Neuronal stem cell (in vitro differentiated cells): ENCODE measurements at regions not wholly inside any gene's neighbourhood (a gene's known extent, or its start where the extent isn't known, plus 50 kb on each side); places are given as distances from the start of the nearest gene placed in this dataset.

Experiments
- DNase-seq: peaks from one replicate; pipeline ENCODE4 v3.0.0-alpha.2; 2013; ENCODE audit warnings: low spot score
- H2AFZ ChIP-seq: one replicate; pipeline ENCODE4 v1.6.1; 2013; ENCODE audit warnings: mild to moderate bottlenecking, low read length, inconsistent platforms
- H2AK5ac ChIP-seq: 2 replicates; pipeline ENCODE4 v1.6.1; 2013; ENCODE audit warnings: low read depth, mild to moderate bottlenecking, inconsistent platforms, low read length, moderate library complexity, mixed read lengths
- H2BK120ac ChIP-seq: 2 replicates; pipeline ENCODE4 v1.6.1; 2013; ENCODE audit warnings: low read depth, mild to moderate bottlenecking, inconsistent platforms, low read length, moderate library complexity, mixed read lengths
- H2BK12ac ChIP-seq: one replicate; pipeline ENCODE4 v1.6.1; 2013; ENCODE audit warnings: low read length, inconsistent platforms
- H2BK15ac ChIP-seq: 2 replicates; pipeline ENCODE4 v1.6.1; 2013; ENCODE audit warnings: mild to moderate bottlenecking, low read length, inconsistent platforms, mixed read lengths
- H2BK5ac ChIP-seq: one replicate; pipeline ENCODE4 v1.6.1; 2013; ENCODE audit warnings: inconsistent platforms, mild to moderate bottlenecking, low read length, moderate library complexity
- H3K14ac ChIP-seq: one replicate; pipeline ENCODE4 v1.6.1; 2013; ENCODE audit warnings: low read length, inconsistent platforms
- H3K18ac ChIP-seq: 2 replicates; pipeline ENCODE4 v1.6.1; 2013; ENCODE audit warnings: low read length, inconsistent platforms
- H3K23ac ChIP-seq: 2 replicates; pipeline ENCODE4 v1.6.1; 2013; ENCODE audit warnings: low read depth, mild to moderate bottlenecking, mixed read lengths, low read length, inconsistent platforms; ENCODE audit not compliant: poor library complexity
- H3K27ac ChIP-seq: replicated peaks from 3 replicates; pipeline ENCODE4 v1.5.1; 2013; ENCODE audit warnings: low read length, inconsistent platforms
- H3K27me3 ChIP-seq, 3 experiments: 2 replicates each; pipeline ENCODE4 v1.6.1; 2013; ENCODE audit warnings: low read length in 3 of 3, mild to moderate bottlenecking in 2 of 3, inconsistent platforms in 1 of 3, low read depth in 1 of 3, mixed read lengths in 1 of 3, moderate library complexity in 1 of 3; ENCODE audit not compliant: control insufficient read depth in 3 of 3, insufficient read depth in 3 of 3
- H3K36me3 ChIP-seq, 2 donors: replicated peaks in 1 of 2; 2 replicates each; pipeline ENCODE4 v1.6.1; 2013; ENCODE audit warnings: low read length in 2 of 2; ENCODE audit not compliant: control insufficient read depth in 2 of 2, insufficient read depth in 2 of 2
- H3K4ac ChIP-seq: 2 replicates; pipeline ENCODE4 v1.6.1; 2013; ENCODE audit warnings: inconsistent platforms, mild to moderate bottlenecking, low read length, moderate library complexity
- H3K4me1 ChIP-seq, 2 donors: 1 replicate in 1 of 2; 2 replicates in 1 of 2; pipeline ENCODE4 v1.6.1; 2013; ENCODE audit warnings: low read length in 2 of 2, low read depth in 1 of 2; ENCODE audit not compliant: control insufficient read depth in 2 of 2, insufficient read depth in 1 of 2
- H3K4me2 ChIP-seq: one replicate; pipeline ENCODE4 v1.6.1; 2013; ENCODE audit warnings: mild to moderate bottlenecking, low read length, inconsistent platforms; ENCODE audit not compliant: insufficient read depth, poor library complexity, severe bottlenecking
- H3K4me3 ChIP-seq, 2 donors: 2 replicates each; pipeline ENCODE4 v1.5.1; 2013; ENCODE audit warnings: low read length in 2 of 2, mild to moderate bottlenecking in 2 of 2, inconsistent platforms in 1 of 2, moderate library complexity in 1 of 2
- H3K79me1 ChIP-seq: one replicate; pipeline ENCODE4 v1.6.1; 2013; ENCODE audit warnings: low read depth, mild to moderate bottlenecking, inconsistent platforms, low read length, moderate library complexity
- H3K9ac ChIP-seq: one replicate; pipeline ENCODE4 v1.6.1; 2013; ENCODE audit warnings: mild to moderate bottlenecking, low read depth, low read length, inconsistent platforms; ENCODE audit not compliant: poor library complexity
- H3K9me3 ChIP-seq, 2 donors: replicated peaks in 1 of 2; 2 replicates each; pipeline versions ENCODE3 to v1.6.1; 2013; ENCODE audit warnings: low read length in 2 of 2, mild to moderate bottlenecking in 2 of 2, inconsistent platforms in 1 of 2, low read depth in 1 of 2, mixed read lengths in 1 of 2, moderate library complexity in 1 of 2; ENCODE audit not compliant: control insufficient read depth in 2 of 2, insufficient read depth in 1 of 2
- H4K8ac ChIP-seq: one replicate; pipeline ENCODE4 v1.6.1; 2013; ENCODE audit warnings: low read depth, mild to moderate bottlenecking, inconsistent platforms, low read length, moderate library complexity
- H4K91ac ChIP-seq: one replicate; pipeline ENCODE4 v1.6.1; 2013; ENCODE audit warnings: low read length, low read depth, mild to moderate bottlenecking, inconsistent platforms; ENCODE audit not compliant: poor library complexity
- WGBS, 2 donors: extraction: QIAGEN DNeasy Blood & Tissue Kit; methylation state at CpG; one replicate each; pipeline ENCODE4 v1.1.7; 2013; ENCODE audit warnings: missing lambda C conversion rate in 2 of 2, mixed read lengths in 1 of 2; ENCODE audit not compliant: insufficient read length in 2 of 2, insufficient replicate concordance in 1 of 2; ENCODE audit errors: extremely low coverage in 2 of 2; 5-methylcytosine and 5-hydroxymethylcytosine counted together

DNA sequence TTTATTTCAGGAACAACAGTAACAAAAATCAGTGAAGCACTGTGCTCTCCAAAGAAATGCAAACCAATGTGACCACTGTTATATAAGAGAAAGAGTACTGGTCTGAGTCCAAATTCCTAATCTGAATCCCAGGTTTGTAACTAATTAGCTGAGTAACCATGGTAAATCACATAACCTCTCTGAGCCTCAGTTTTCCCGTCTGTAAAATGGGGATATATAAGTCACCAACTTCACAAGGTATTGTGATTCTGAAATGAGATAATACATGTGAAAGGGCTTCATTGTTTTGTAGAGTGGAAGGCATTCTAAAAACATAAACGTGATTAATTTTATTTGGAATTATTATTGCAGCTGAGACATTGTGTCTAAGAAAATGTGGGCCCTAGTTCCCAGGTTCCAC lies 91.3 kb upstream of the YPEL5 start:
- no peak overlapping the region for H3K27ac ChIP-seq
- no peak overlapping the region for H2BK120ac ChIP-seq
- H3K36me3 ChIP-seq, result no peaks in the 10 kb centered on the region
- H3K4ac ChIP-seq, result no peak overlapping the region
- no peak overlapping the region for H3K14ac ChIP-seq
- no peak for DNase-seq
- no CpG with 5 or more reads among the region's 2 CpGs for WGBS, 2 donors
- no peak overlapping the region for H4K8ac ChIP-seq
- H3K9me3 ChIP-seq, result no peaks in the 10 kb centered on the region
- H3K4me3 ChIP-seq, result no peak overlapping the region
- no peak overlapping the region for H3K4me2 ChIP-seq
- no peak overlapping the region for H4K91ac ChIP-seq
- H2BK5ac ChIP-seq, result no peak overlapping the region
- no peak overlapping the region for H2AK5ac ChIP-seq
- no peak overlapping the region for H2BK15ac ChIP-seq
- peaks cover 0 to 3% (median 0%) of the 10 kb centered on the region in 3 experiments for H3K27me3 ChIP-seq
- H3K4me1 ChIP-seq, result no peaks in the 10 kb centered on the region
- no peak overlapping the region for H2AFZ ChIP-seq
- H3K23ac ChIP-seq, result no peak overlapping the region
- no peak overlapping the region for H3K9ac ChIP-seq
- no peaks in the 10 kb centered on the region for H3K79me1 ChIP-seq
- no peak overlapping the region for H2BK12ac ChIP-seq
- H3K18ac ChIP-seq, result no peak overlapping the region

DNA sequence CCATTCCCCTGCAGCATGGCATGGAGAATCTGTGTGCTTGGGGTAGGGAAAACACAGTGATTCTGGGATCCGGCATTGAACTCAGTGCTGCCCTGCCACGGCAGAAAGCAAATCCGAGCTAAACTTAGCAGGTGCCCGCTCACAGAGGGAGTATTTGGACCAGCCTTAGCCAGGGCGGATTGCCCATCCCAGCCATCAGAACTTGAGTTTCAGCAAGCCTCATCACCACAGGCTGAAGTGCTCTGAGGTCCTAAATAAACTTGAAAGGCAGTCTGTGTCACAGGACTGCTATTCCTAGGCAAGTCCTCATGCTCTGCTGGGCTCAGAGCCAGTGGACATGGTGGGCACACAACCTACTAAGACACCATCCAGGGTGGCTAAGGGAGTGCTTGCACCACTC lies 86.2 kb upstream of the YPEL5 start:
- no CpG with 5 or more reads among the region's 5 CpGs for WGBS, 2 donors
- Histone ChIP-seq H2BK120ac (no peak overlapping the region), H3K9me3 (no peaks in the 10 kb centered on the region), H4K8ac (no peak overlapping the region), H3K4me2 (no peak overlapping the region), H2BK5ac (no peak overlapping the region), H3K14ac (no peak overlapping the region), H3K4me1 (no peaks in the 10 kb centered on the region), H3K23ac (no peak overlapping the region), H3K27ac (no peak overlapping the region), H3K36me3 (no peaks in the 10 kb centered on the region), H3K4ac (no peak overlapping the region), H3K27me3 (no peaks in the 10 kb centered on the region), H2AK5ac (no peak overlapping the region), H3K79me1 (no peaks in the 10 kb centered on the region), H2BK15ac (no peak overlapping the region), H3K4me3 (no peak overlapping the region), H3K9ac (no peak overlapping the region), H4K91ac (no peak overlapping the region), H3K18ac (no peak overlapping the region), H2BK12ac (no peak overlapping the region), H2AFZ (no peak overlapping the region)
- no peak for DNase-seq

DNA sequence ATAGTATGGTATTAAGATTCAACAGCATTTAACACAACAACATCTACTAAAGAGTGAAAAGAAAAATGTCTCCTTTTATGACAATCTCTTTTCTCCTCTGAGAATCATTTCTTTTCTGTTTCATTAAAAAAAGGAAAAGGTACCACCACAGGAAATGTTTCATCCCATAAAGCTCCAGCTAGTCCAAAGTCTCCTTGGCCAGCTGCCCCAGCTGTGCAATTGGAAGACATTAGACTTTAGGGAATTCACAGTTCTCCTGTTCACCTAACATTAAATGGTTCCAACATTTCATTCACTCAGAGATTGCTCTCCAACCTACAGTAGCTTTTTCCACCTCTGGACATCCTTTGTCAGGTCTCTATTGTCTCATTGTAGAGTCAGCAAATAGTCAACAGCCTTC lies 78.7 kb upstream of the YPEL5 start:
- H3K4me3 ChIP-seq, result no peak overlapping the region

DNA sequence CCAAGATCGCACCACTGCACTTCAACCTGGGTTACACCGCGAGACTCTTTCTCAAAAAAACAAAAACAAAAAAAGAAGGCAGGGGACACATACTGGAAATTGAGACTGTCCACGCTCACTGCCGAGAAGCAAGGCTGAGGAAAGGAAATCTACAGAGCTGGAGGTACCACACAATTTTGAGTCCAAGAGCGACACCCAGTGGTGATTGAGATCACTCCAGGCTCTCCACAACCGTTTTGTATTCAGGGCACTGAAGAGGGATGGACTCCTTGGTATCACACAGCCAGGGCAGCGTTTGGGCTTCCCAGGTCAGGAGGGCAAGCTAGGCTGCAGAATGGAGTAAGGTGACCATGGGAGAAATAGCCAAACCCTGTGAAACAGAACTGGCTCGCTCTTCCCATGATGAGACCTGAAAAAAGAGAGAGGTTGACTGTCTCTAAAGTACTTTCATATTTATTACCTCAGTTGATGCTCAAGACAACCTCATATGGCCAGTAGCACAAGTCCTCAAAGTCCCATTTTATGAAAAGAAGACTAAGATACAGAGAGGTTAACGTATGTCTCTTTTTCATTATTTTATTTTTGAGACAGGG lies 74.5 kb upstream of the YPEL5 start:
- H3K14ac ChIP-seq, result no peak overlapping the region
- H3K18ac ChIP-seq, result no peak overlapping the region
- peak; percentile 81 for DNase-seq
- H3K36me3 ChIP-seq, result no peaks in the 10 kb centered on the region
- no peak overlapping the region for H2BK15ac ChIP-seq
- no peaks in the 10 kb centered on the region for H3K9me3 ChIP-seq
- H3K4me2 ChIP-seq, result no peak overlapping the region
- no peak overlapping the region for H4K8ac ChIP-seq
- H2BK5ac ChIP-seq, result no peak overlapping the region
- H3K4me3 ChIP-seq, result no peak overlapping the region
- H3K9ac ChIP-seq, result no peak overlapping the region
- no peak overlapping the region for H2AFZ ChIP-seq
- peaks cover 0 to 15% (median 0%) of the 10 kb centered on the region in 3 experiments for H3K27me3 ChIP-seq
- no peaks in the 10 kb centered on the region for H3K79me1 ChIP-seq
- H3K4me1 ChIP-seq, result no peaks in the 10 kb centered on the region
- no peak overlapping the region for H4K91ac ChIP-seq
- no CpG with 5 or more reads among the region's 10 CpGs for WGBS, 2 donors
- no peak overlapping the region for H2BK120ac ChIP-seq
- no peak overlapping the region for H2BK12ac ChIP-seq
- H3K27ac ChIP-seq, result no peak overlapping the region
- no peak overlapping the region for H3K23ac ChIP-seq
- no peak overlapping the region for H2AK5ac ChIP-seq
- no peak overlapping the region for H3K4ac ChIP-seq

More for the DNA sequence above, 78.7 kb upstream of the YPEL5 start:
- no peak overlapping the region for H2BK120ac ChIP-seq
- H3K9ac ChIP-seq, result no peak overlapping the region
- H3K18ac ChIP-seq, result no peak overlapping the region
- no peak overlapping the region for H3K4me2 ChIP-seq
- no peak overlapping the region for H2BK5ac ChIP-seq
- H4K91ac ChIP-seq, result no peak overlapping the region
- H2BK12ac ChIP-seq, result no peak overlapping the region
- peaks cover 0 to 3% (median 0%) of the 10 kb centered on the region in 3 experiments for H3K27me3 ChIP-seq
- H3K27ac ChIP-seq, result no peak overlapping the region
- H2AFZ ChIP-seq, result no peak overlapping the region
- H3K14ac ChIP-seq, result no peak overlapping the region
- no peak for DNase-seq
- no peak overlapping the region for H3K4ac ChIP-seq
- no peaks in the 10 kb centered on the region for H3K36me3 ChIP-seq
- H3K4me1 ChIP-seq, result no peaks in the 10 kb centered on the region
- no peak overlapping the region for H3K23ac ChIP-seq
- H3K79me1 ChIP-seq, result no peaks in the 10 kb centered on the region
- no peak overlapping the region for H2BK15ac ChIP-seq
- H3K9me3 ChIP-seq, result no peaks in the 10 kb centered on the region
- no peak overlapping the region for H4K8ac ChIP-seq
- no peak overlapping the region for H2AK5ac ChIP-seq
